ENCODE measurements at regions not wholly inside any gene's neighbourhood (a gene's known extent, or its start where the extent isn't known, plus 50 kb on each side); places are given as distances from the start of the nearest gene placed in this dataset.
"Not testable (repeated sequence)": the region's sequence is repeated elsewhere in the genome, so short reads cannot be mapped to it uniquely, and the experiment has no call there.

DNA sequence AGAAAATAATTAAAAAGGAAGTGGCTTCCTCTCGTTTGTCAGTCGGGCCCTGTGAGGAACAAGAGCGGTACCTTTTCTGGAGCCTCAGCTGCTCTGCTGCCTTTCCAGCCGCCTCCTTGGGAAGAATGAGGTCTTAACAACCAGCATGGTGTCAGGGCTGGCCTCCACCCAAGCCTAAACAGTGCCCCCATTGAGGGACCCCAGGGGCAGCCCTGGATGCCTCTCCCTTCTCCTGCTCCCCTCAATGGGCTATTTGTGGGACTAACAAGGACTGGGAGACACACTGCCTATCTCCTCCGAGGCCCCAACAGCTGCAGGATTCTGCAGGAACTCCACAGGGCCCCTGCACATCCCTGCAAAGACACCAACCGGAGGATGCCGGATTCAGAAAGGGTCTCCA, 155.4 kb upstream of the MAP3K1 start:
- no peak for DNase-seq (ENCODE audit: low read depth, low spot score)

DNA sequence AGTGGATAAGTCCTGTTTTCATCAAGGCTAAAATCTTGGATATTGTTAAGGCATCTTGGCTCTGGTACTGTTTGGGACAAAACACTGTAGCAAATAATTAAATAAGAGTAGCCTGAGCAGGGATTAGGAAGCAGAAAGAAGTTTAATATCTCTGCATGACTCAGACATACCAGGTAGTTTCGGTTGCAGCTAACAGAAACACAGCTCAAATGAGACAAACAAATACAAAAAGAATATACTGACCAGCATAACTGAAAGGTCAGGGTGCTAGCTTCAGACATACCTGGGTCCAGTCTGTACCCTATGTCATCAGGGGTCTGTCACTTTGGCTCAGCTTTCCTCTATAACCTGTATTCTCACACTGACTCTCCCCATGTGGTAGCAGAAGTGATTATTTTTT, 156.4 kb upstream of the MAP3K1 start:
- no peak for DNase-seq (ENCODE audit: low read depth, low spot score)

DNA sequence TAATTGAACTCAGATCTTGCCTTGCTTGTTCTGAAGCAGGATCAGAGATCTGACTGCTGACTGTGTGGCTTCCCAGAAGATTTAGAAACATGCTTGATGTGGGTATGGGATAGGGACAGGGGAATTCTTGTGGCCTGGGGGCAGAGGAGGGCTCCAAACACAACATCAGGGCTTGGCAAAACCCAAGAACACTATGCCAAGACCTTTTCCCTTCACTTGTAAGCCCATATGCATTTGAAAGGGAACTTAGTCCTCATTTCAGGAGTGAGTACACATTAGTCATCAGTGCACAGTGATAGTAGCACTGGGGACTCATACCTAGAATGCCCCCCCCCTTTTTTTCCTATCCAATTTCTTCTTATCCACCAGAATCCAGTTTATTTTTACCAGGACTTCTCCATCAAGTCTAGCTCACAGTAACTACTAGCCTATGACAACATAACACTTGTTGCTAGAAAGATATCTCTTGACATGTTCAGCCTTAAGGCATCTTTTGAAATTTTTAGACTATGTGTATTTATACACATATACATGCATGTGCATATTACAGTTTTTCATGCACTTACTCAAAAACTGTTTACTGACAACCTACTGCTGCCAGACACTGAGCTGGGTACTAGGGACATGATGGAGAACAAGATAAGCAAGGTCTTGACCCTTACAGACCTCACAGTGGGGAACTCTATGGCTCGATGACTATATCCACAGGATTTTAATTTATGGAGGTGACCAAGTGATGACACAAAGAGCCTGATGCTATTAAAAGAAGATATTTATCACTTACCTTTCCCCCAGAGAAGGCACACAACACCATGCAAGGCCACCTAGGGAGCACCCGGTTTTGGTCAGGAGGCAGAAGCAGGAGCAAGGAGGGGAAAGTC, 158.3 kb upstream of the MAP3K1 start:
- DNase-seq (ENCODE audit: low read depth, low spot score): no peak

DNA sequence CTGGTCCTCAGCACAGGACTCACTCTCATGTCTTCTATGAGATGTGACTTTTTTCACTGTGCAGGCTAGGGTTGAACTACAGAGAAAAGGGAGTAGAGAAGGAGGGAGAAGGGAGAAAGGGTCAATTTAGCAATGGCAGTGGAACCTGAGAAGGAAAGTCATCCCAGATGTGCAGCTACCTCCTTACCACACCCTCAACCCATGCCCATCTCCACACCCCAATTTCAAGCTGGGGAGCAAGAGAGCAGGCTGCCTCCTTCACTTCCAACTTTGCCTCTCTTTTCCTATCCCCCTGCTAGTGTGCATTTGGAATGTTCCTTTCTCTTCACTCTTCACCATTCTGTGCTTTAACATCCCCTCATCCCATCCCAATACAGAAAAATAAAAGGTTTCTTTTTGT, 163.5 kb upstream of the MAP3K1 start:
- DNase-seq (ENCODE audit: low read depth, low spot score): no peak

DNA sequence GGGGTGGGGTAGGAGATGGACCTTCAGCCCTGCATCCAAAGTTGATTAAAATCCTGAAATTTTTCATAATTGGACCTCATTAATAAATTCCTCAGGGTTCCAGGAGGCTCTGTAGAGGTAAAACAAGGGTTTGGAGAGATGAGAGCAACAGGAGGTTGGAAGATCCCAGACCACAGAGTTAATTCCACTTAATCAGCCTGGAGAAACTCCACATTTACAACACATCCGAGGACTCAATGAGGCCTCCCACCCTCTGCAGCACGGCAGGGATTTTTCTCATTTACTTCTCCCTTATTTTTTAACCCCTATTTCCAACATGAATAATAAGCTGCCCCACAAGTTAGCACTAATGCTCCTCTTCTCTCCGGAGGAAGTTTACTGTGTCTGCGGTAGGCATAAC, 165.0 kb upstream of the MAP3K1 start:
- no peak for DNase-seq (ENCODE audit: low read depth, low spot score)

DNA sequence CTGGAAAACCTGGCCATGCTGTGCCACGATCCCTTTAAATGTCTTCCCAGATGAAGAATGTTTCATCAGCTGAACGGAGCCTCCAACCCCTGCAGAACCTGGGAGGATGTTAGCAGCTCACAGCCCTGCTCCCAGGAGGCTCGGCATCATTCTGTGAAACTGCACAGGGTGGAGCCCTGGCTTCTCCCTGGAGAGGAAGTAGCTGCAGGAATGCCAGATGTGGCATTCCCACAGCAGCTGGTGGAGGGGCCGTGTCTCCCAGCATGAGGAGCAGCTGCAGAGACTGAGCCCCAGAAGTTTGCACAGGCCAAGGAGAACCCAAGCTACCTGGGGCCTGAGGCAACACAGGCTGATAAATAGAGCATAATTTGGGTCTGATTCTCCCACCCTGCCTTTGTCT, 165.8 kb upstream of the MAP3K1 start:
- no peak for DNase-seq (ENCODE audit: low read depth, low spot score)

DNA sequence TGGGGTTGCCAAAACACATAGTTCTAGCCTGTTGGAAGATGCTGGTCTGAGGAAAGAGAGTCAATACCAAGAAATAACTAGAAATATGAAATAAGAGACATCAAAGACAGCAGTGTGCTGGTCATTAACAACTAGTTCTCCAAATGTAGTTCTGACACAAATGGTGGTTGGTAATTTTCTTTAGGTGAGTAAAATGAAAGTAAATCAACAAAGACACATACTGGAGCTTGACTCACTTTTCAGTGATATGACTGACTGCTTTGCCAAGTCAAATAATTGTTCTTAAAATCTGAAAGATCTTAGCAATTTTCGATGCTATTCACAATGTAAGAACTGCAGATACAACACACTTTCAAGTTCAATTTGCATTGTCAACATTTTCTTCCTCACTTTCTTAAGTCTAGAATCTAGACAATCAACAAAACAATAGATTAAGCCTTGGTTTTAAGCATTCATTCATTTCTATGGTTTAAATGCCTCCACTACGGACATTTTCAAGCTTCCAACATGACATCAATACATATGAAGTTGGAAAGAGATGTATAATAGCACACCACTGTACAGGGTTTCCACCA, 166.8 kb upstream of the MAP3K1 start:
- no peak for DNase-seq (ENCODE audit: low read depth, low spot score)

DNA sequence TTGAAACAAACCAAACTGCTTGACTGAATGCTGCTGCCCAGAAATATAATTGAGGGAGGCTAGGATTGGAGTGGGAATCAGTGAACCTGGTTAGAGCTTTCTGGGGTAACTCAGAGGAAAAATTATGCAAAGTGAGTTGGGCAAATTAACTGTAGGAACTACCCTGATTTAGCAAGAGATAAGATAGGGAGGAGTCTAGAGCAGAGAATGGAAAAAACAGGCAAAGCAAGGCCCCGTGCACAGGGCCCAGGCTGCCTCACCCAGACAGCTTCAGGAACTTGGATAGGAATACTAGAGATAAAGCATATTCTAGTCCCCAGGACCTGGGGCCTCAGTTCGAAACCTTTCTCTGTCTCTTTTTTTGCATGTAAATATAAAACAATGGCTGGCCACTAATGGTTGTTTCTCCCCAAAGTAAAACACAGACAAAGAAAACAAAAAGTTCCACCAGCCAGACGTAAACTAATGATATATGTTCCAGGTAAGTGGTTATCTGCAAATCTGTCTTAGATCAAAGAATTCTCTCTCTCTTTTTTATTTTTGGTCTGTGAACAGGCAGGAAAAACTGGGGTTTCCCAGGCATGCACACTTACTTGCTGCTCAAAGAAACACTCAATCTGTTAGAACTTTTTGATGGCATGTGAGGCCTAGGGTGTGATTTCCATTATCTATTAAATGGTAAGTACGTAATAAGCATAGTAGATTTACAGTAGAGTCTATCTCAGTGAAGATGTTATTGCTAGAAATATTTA, 168.1 kb upstream of the MAP3K1 start:
- no peak for DNase-seq (ENCODE audit: low read depth, low spot score)

DNA sequence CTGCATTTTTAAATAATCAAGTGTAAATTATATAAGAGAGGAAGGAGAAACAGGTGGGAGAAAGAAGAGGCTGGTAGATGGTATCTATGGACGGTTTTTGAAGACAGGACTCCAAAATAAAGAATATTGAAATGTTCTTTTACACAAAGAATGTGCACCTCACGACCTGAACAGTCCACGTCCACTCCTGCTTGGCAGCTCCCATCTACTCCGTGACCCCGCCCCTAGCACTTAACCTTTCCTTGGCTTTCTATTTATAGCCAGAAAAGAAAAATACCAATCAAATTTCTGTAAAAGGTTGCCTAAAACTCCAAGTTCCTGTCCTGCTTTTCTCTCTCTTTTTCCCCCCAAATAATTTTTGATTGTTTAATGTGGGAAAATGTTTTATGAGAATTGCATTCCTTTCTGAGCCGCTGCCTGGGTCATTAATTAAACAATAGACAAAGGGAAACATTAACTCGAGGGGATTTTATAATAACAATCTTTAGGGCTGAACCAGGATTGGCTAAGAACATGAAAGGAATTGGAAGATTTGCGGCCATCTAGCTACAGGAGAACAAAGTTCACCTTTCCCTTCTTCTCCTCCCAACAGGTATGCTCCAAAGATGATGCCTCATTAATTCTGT, 173.6 kb upstream of the MAP3K1 start:
- no peak for DNase-seq (ENCODE audit: low read depth, low spot score)

DNA sequence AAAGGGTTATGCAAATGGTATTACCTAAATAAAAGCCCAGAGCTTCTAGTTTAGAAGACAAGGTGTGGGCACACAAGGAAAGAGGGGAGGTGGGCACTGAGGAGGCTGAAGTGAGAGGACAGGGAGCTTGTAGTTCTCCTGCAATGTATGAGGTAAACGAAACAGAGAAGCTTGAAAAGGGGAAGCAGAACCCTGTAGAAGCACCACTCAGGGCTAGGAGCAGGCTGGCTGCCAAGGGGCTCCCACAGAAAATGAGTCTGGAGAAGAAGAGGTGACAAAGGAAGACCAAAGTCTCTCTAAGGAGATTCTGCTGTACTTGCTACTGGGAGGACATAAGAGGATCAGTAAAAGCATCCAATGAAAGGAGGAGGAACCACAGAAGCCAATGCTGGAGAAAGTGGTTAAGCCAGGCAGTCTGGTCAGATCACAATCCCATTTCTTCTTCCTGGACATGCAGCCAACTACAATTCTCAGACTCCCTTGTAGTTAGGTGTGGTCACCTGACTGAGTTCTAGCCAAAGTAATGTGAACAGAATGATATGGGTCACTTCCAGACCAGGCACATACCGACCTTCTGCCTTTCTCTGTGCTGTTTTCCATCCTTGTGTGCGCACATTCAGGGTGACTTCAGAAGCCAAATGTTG, 174.5 kb upstream of the MAP3K1 start:
- DNase-seq (ENCODE audit: low read depth, low spot score): no peak

DNA sequence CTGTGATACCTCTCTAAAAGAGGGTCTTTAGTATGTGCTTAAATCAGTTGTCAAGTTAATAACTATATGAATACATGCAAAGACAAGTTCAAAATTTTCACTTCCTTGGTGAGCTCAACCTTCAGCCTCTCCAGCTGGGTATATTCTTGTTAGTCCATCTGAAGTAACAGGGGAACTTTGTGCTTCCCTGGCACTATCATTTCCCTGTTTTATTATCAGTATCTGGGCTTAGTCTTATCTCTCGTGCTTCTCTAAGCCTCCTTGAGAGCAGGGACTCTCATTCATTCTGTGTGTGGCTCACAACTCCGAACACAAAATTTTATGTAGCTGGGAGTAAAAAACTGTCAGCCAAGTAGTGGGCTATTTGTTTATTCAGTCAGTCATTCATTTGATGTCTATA, 175.9 kb upstream of the MAP3K1 start:
- no peak for DNase-seq (ENCODE audit: low read depth, low spot score)

DNA sequence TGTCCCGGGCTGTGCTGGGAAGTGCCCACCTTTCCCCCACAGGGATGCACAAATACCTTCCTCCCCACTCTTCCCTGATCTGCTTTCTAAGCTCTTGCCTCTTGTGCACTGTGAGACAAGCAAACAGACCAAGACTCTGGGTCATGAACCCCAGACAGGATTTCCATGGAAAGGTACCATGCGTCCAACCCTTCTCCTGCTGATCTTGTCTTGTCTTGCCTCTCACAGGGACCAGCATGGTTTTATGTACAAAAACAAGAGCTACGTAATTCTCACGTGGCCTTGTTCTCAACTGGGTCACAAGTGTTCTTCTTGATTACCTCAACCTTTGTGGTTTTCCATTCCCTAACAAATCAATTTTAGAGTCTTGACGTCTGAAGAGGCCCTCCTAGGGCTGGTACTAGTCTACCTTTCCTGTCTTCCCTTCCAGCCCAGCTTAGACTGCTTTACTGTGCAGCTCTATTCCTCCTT, 176.5 kb upstream of the MAP3K1 start:
- DNase-seq (ENCODE audit: low read depth, low spot score): no peak

DNA sequence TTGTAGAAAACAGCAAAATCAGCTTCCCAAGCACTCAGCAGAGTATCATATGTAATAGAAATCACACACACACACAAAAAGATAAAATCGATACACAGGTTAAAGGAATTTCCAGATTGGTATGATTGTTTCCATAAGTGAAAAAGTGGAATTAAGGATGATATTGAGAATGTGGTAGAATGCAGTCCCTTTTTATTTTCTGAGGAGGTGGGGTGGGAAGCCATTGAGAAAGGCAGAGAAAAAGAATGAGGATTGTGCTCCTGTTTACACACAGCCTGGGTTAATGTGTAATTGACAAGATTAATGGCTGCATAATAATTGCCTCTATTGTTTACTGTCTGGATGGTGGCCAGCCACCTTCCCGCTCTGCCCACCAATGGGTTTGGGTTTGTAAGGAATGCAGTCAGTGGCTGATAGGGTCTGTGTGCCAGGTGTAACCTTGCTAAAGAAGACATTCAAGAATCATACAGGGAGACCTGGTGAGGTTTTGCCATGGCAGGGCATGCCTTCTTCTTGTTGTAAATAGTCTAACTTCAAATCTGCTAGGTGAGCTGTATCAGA, 177.2 kb upstream of the MAP3K1 start:
- no peak for DNase-seq (ENCODE audit: low read depth, low spot score)

DNA sequence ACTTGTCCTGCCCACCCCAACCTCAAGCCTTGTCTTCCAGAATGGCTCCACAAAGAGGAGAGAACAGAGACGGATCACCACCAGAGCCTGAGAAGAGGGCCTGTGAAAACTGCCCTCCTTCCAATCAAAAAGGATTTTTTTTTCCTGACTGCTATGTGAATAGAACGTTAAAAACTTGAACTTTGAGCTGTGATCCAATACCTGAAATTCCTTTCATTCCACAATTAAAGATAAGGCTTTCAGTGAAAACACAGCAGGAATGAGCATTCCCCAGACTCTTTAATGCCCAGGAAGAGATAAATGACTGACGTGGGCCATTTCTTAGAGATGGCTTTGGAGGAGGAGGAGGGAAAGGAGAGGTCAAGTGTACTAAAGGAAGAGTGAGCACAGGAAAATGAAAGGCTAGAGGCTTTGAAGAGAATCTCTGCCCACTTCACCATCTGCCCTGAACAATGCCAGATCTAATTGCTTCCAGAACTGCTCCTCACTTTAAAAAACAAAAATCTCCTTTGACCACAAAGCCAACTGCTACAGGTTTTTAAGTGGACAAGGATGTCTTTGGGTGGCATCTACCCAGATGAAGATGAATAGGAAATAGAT, 177.9 kb upstream of the MAP3K1 start:
- no peak for DNase-seq (ENCODE audit: low read depth, low spot score)

DNA sequence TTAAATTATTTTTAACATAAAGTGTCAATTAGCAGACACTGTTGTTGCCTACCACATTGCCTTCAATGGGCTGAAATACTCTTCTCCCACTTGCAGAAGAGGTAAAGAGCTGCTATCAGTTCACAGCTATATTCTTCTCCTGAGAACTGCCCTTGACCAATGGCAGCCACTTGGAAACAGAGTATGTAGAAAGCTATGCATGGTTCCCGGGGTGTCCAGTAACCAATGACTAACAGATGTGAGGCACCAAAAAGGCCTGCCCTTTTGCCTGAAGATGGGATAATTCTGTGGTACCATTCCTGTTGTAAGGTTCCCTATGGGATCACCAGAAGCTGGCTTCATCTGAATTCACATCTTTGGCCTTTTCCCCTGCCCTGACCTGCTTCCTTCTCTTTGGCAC, 181.4 kb upstream of the MAP3K1 start:
- DNase-seq (ENCODE audit: low read depth, low spot score): no peak

DNA sequence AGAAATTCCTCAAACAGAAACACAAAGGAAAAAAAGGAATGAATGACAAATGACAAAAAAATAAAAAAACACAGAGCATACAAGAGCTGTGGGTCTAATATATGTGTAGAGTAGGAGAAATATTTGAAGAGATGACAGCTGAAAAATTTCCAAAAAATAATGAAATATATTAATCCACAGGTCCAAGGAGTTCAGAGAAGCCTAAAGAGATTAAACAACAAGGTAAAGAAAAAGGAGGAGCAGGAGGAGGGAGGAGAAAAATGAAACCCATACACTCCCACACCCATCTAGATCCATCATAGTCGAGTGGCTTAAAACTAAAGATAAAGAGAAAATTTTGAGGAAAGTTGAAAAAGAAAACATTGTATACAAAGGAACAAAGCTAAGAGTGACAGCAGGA, 182.4 kb upstream of the MAP3K1 start:
- DNase-seq (ENCODE audit: low read depth, low spot score): no peak

DNA sequence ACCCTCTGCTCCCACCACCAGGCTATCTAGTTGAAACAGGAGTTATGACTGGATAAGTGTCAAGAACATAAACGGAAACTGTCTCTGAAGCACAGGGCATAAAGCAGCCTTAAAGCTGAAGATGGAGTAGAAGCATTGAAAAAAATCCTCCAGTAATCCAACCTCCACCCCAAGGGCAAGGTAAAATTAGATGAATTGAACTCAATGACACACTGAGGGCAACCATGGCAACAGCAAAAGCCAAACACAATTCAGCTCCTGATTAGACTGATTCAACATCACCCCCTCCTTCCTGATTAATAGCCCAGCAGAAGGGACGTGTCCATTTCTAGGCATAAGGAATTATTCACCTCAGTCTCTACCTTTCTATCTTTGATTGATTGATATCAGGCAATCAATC, 183.2 kb upstream of the MAP3K1 start:
- DNase-seq (ENCODE audit: low read depth, low spot score): no peak

DNA sequence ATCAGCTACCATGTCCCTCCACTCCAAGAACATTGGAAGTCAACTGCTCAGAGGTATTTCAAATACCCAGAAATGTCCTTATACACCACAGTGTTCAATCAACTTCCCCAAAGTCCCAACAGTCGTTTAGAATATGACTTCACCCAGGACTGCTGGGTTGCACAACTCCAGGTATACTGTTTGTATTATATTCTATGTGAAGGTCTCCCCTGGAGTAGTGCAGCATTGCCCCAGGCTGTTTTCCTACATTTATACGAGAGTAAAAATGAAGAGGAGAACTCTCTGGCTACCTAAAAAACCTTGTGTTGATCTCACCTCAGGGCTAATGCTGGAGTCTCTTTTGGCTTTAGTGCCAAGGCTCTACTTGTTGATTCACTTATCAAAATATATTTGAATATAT, 183.6 kb upstream of the MAP3K1 start:
- DNase-seq (ENCODE audit: low read depth, low spot score): no peak

DNA sequence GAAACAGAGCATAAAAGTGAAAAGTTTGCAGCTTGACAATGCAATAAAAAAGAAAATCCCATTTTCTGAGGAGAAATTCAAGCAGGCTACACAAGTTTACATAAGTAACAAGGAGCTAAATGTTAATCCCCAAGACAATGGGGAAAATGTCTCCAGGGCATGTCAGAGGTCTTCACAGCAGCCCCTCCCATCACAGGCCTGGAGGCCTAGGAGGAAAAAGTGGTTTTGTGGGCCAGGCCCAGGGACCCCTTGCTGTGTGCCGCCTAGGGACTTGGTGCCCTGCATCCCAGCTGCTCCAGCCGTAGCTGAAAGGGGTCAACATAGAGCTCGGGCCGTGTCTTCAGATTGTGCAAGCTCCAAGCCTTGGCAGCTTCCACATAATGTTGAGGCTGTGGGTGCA, 186.7 kb upstream of the MAP3K1 start:
- not testable (repeated sequence) for DNase-seq (ENCODE audit: low read depth, low spot score)

DNA sequence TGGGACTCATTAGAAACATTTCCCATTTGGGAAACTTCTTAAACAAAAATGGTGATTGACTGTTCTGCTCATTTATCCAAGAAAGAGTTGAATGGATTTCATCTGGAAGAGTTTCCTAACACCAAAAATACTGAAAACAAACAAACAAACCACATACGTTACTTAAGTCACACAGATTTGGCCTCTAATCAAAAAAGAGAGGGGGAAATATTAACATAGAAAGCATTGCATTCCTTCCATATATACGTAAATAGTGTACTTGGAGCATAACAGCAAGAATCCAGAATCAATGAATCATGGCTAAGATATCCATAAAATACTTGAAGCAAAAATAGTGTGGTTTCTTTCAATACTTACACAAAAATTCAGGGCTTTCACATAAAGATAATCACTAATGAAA, 189.8 kb upstream of the MAP3K1 start:
- DNase-seq (ENCODE audit: low read depth, low spot score): no peak

DNA sequence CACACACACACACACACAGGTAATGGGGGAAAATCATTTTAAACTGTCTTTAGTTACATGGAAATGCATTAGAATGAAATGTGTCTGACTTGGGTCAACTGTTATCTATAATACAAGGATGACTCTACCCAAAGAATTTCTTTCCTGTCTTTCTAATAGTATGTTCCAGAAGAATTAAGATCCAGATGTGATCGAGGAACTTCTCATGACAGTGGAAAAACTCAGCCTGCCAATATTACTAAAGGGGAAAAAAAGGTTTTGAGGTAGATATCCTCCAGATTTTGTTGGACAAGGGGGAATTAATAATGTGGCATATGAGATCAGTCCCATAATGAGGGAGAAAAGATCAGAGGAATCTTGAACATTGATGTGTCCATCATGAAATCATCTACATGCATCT, 190.6 kb upstream of the MAP3K1 start:
- no peak for DNase-seq (ENCODE audit: low read depth, low spot score)
